PC-3 (cell line): ENCODE measurements at regions not wholly inside any gene's neighbourhood (a gene's known extent, or its start where the extent isn't known, plus 50 kb on each side); places are given as distances from the start of the nearest gene placed in this dataset.

Source experiments
- ATAC-seq: fragments of 200-7000 bp; cut with Tn5 transposase; 2 replicates; pipeline ENCODE4 v1.9.1; 2020; ENCODE audit warnings: mild to moderate bottlenecking, moderate library complexity
- BruUV-seq: library from RNA; stranded (reverse); fragments of 400-500 nt; replicated peaks from 2 replicates; lab custom pipeline; 2021; lab: Mats Ljungman, UMichigan
- CTCF ChIA-PET: fragments of 300-600 bp; sonication (Branson Sonifier 250); formaldehyde crosslinking; loops from one replicate; lab custom pipeline; 2022; ENCODE audit warnings: antibody characterized with exemption; lab: Charles Lee
- POLR2A ChIA-PET: fragments of 300-600 bp; sonication (Branson Sonifier 250); formaldehyde crosslinking; loops from one replicate; lab custom pipeline; 2022; ENCODE audit warnings: antibody characterized with exemption; ENCODE audit not compliant: unreplicated experiment; lab: Charles Lee
- DNase-seq: peaks from one replicate; pipeline ENCODE4 v3.0.0-alpha.2; 2015
- H2AFZ ChIP-seq: fragments of 300-600 bp; sonication (generic); 2 replicates; pipeline ENCODE4 v1.6.0; 2016; ENCODE audit warnings: antibody characterized with exemption, low read length
- H3F3A ChIP-seq: fragments of 300-600 bp; sonication (generic); one replicate; pipeline ENCODE4 v1.6.0; 2017; ENCODE audit warnings: antibody characterized with exemption, low read length, control low read depth, mild to moderate bottlenecking; ENCODE audit not compliant: unreplicated experiment
- H3K27ac ChIP-seq: fragments of 300-600 bp; sonication (generic); 2 replicates; pipeline ENCODE4 v1.5.1; 2016; ENCODE audit warnings: mild to moderate bottlenecking, low read length
- H3K27me3 ChIP-seq: fragments of 300-600 bp; sonication (generic); 2 replicates; pipeline ENCODE4 v1.6.1; 2016; ENCODE audit warnings: low read length, mixed read lengths
- H3K36me3 ChIP-seq: fragments of 300-600 bp; sonication (generic); 2 replicates; pipeline ENCODE4 v1.6.1; 2016; ENCODE audit warnings: low read depth, mixed run types, low read length, mixed read lengths
- H3K4me1 ChIP-seq: fragments of 300-600 bp; sonication (generic); 2 replicates; pipeline ENCODE4 v1.5.1; 2016; ENCODE audit warnings: low read length; ENCODE audit not compliant: insufficient read depth
- H3K4me2 ChIP-seq: fragments of 300-600 bp; sonication (generic); 2 replicates; pipeline ENCODE4 v1.6.0; 2016; ENCODE audit warnings: low read length
- H3K4me3 ChIP-seq: fragments of 300-600 bp; sonication (generic); 2 replicates; pipeline ENCODE4 v1.5.1; 2016; ENCODE audit warnings: mild to moderate bottlenecking, low read length, mixed read lengths
- H3K79me2 ChIP-seq: fragments of 300-600 bp; sonication (generic); 2 replicates; pipeline ENCODE4 v1.6.1; 2017; ENCODE audit warnings: low read length, mixed read lengths
- H3K9ac ChIP-seq: fragments of 300-600 bp; sonication (generic); 2 replicates; pipeline ENCODE4 v1.6.0; 2016; ENCODE audit warnings: mild to moderate bottlenecking, low read length
- H3K9me2 ChIP-seq: fragments of 300-600 bp; sonication (generic); replicated peaks from 2 replicates; pipeline ENCODE4 v1.6.1; 2016; ENCODE audit warnings: mixed run types, low read length, mixed read lengths
- H3K9me3 ChIP-seq: fragments of 300-600 bp; sonication (generic); 2 replicates; pipeline ENCODE4 v1.6.1; 2016; ENCODE audit warnings: low read length, mixed read lengths
- H4K20me1 ChIP-seq: fragments of 300-600 bp; sonication (generic); 2 replicates; pipeline ENCODE4 v1.6.1; 2016; ENCODE audit warnings: low read length, mixed read lengths
- CTCF ChIP-seq: fragments of 300-600 bp; sonication (generic); conservative IDR thresholded peaks from 2 replicates; pipeline ENCODE4 v1.5.1; 2017; ENCODE audit warnings: antibody characterized with exemption, low read depth, mild to moderate bottlenecking, low read length
- EZH2 ChIP-seq: fragments of 300-600 bp; sonication (generic); IDR thresholded peaks from one replicate; pipeline ENCODE4 v1.6.1; 2017; ENCODE audit warnings: antibody characterized with exemption, mild to moderate bottlenecking, low read length; ENCODE audit not compliant: unreplicated experiment
- EZH2phosphoT487 ChIP-seq: fragments of 300-600 bp; sonication (generic); IDR thresholded peaks from 2 replicates; pipeline ENCODE4 v1.6.1; 2018; ENCODE audit warnings: mild to moderate bottlenecking, antibody characterized with exemption, low read length, borderline replicate concordance
- intact Hi-C: fragments of 100-400 bp; cut with micrococcal nuclease; formaldehyde crosslinking; loops from 2 replicates; pipeline ENCODE4 v1.9.0; 2023

DNA sequence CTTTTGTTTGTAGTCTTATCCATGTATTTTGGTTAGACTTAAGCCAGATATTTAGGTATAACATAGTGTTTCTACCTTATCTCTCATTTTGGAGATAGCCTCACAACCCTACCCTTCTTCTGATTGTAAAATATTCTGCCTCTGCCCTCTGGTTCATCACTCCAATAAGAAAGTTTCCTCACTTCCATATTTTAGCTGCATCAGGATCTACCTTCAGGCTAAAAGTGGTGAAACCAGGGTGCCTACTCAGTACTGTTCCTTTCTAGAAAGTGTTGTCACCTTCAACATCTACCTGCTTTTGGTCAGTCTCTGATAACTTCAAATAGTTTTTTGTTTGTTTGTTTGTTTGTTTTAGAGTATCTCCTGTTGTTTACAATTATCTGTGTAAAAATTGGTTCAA lies 294.6 kb downstream of the ANXA1 start:
- Histone ChIP-seq H4K20me1 (no peaks in the 10 kb centered on the region), H3K4me1 (no peaks in the 10 kb centered on the region), H3K4me3 (no peak overlapping the region), H3K36me3 (no peaks in the 10 kb centered on the region), H2AFZ (no peak overlapping the region), H3K9me2 (no peaks in the 10 kb centered on the region), H3F3A (no peaks in the 10 kb centered on the region), H3K79me2 (no peaks in the 10 kb centered on the region), H3K27ac (no peak overlapping the region), H3K9ac (no peak overlapping the region), H3K9me3 (no peaks in the 10 kb centered on the region), H3K4me2 (no peak overlapping the region), H3K27me3 (no peaks in the 10 kb centered on the region)
- CTCF ChIA-PET: no interaction called here
- BruUV-seq: no TSS peak
- POLR2A ChIA-PET: no interaction called here
- no peak for DNase-seq
- intact Hi-C loops: no loop called here
- no peak for TF ChIP-seq EZH2phosphoT487
- TF ChIP-seq EZH2: no peak
- no peak for TF ChIP-seq CTCF
- no peak for ATAC-seq

DNA sequence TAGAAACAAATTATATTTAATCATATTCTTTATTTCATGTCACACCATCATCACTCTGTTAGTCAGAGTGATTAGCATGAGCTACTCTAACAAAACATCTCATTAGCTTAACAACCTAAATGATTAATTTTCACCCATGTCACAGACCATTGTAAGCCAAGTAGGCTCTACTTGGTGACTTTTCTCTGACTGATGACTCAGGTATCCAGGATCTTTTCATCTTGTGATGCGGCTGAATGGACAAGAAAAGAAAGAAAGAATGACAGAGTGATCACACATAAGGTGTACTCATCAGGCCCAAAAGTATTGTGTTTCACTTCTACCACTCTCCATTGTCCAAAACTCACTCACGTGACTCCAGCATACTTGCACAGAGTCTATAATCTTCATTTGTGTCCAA lies 299.3 kb downstream of the ANXA1 start:
- H3K9me3 ChIP-seq: no peaks in the 10 kb centered on the region
- POLR2A ChIA-PET: no interaction called here
- intact Hi-C loops: no loop called here
- no peaks in the 10 kb centered on the region for H3K27me3 ChIP-seq
- no peak overlapping the region for H3K4me3 ChIP-seq
- no peak overlapping the region for H3K27ac ChIP-seq
- ATAC-seq: no peak
- no peak for DNase-seq
- no peak overlapping the region for H3K9ac ChIP-seq
- no peaks in the 10 kb centered on the region for H3F3A ChIP-seq
- no peak overlapping the region for H2AFZ ChIP-seq
- no peaks in the 10 kb centered on the region for H3K9me2 ChIP-seq
- H3K79me2 ChIP-seq: no peaks in the 10 kb centered on the region
- no peak for TF ChIP-seq EZH2
- H3K4me1 ChIP-seq: no peaks in the 10 kb centered on the region
- H4K20me1 ChIP-seq: no peaks in the 10 kb centered on the region
- BruUV-seq: no TSS peak
- no peaks in the 10 kb centered on the region for H3K36me3 ChIP-seq
- CTCF ChIA-PET: no interaction called here
- no peak overlapping the region for H3K4me2 ChIP-seq

- BruUV-seq: no TSS peak
- intact Hi-C loops: no loop called here
- POLR2A ChIA-PET: no interaction called here
- H3K4me3 ChIP-seq: no peak overlapping the region
- H4K20me1 ChIP-seq: no peaks in the 10 kb centered on the region
- no peaks in the 10 kb centered on the region for H3K9me2 ChIP-seq
- H3K27ac ChIP-seq: no peak overlapping the region
- ATAC-seq: no peak
- no peaks in the 10 kb centered on the region for H3F3A ChIP-seq
- H3K9ac ChIP-seq: no peak overlapping the region
- no peaks in the 10 kb centered on the region for H3K9me3 ChIP-seq
- no peak overlapping the region for H2AFZ ChIP-seq
- DNase-seq: no peak
- H3K36me3 ChIP-seq: no peaks in the 10 kb centered on the region
- H3K4me2 ChIP-seq: no peak overlapping the region
- H3K79me2 ChIP-seq: no peaks in the 10 kb centered on the region
- no peaks in the 10 kb centered on the region for H3K27me3 ChIP-seq
- CTCF ChIA-PET: no interaction called here
- H3K4me1 ChIP-seq: no peaks in the 10 kb centered on the region
- TF ChIP-seq CTCF: no peak
- TF ChIP-seq EZH2phosphoT487: no peak
- no peak for TF ChIP-seq EZH2
Measured at GRCh38 chr9:73459817-73460216, 308.2 kb downstream of the ANXA1 start.
